Sigmoid colon (tissue), 4 donors: ENCODE measurements at regions not wholly inside any gene's neighbourhood (a gene's known extent, or its start where the extent isn't known, plus 50 kb on each side); places are given as distances from the start of the nearest gene placed in this dataset.

Experiments
- CTCF ChIP-seq, 4 experiments: fragments of 450-650 bp in 3 of 4; fragments of 200-600 bp in 1 of 4; IDR thresholded peaks; one replicate each; pipeline ENCODE4 v1.5.1; 2016 to 2019; ENCODE audit warnings: antibody characterized with exemption in 4 of 4, mild to moderate bottlenecking in 3 of 4, moderate library complexity in 2 of 4
- POLR2AphosphoS5 ChIP-seq, 4 donors: sonication (generic); formaldehyde crosslinking; IDR thresholded peaks; one replicate each; pipeline ENCODE4 v1.6.1; 2017; ENCODE audit warnings: antibody characterized with exemption in 4 of 4

- TF ChIP-seq POLR2AphosphoS5 (IDR thresholded peaks at IDR 0.05) (no peak), CTCF (IDR thresholded peaks at IDR 0.05) (no peak)
These were observed 227.3 kb upstream of the RTL1 start for GRCh38 chr14:101130861-101131260.
